ENCODE measurements at regions not wholly inside any gene's neighbourhood (a gene's known extent, or its start where the extent isn't known, plus 50 kb on each side); places are given as distances from the start of the nearest gene placed in this dataset.
A peak's percentile ranks its signal among the peaks of the same experiment; 100 is the strongest.

DNA sequence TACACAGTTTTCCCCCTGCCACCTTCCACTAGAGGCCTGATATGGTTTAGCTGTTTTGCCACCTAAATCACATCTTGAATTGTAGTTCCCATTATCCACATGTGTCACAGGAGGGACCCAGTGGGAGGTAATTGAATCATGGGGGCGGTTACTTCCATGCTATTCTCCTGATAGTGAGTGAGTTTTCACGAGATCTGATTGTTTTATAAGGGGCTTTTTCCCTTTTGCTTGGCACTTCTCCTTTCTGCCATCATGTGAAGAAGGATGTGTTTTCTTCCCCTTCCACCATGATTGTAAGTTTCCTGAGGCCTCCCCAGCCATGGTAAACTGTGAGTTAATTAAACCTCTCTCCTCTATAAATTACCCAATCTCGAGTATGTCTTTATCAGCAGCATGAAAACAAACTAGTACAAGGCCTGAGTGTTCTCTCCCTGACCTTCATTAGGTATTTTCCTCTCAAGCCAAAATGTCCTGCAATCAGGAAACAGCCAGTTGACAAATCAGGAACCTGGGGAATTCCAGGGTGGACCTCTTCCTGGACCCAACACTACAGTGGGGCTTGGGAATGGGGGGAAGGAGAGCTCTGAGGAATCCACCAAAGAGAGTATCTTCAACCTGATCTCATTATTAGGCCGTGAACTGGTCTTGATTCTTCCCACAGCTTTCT, 129.9 kb downstream of the TXNL1 start:
- FAIRE-seq (no peak), DNase-seq (ENCODE audit: low read depth) (no peak)
- H3K36me3 ChIP-seq (ENCODE audit: insufficient read depth, low read length) = no peaks in the 10 kb centered on the region
- no peak for TF ChIP-seq EZH2 (IDR thresholded peaks at IDR 0.05; ENCODE audit: insufficient read depth, low read length)
- no peak for TF ChIP-seq CTCF (IDR thresholded peaks at IDR 0.05; ENCODE audit: insufficient read depth, low read depth, low read length)
- no peak overlapping the region for H3K4me3 ChIP-seq (ENCODE audit: insufficient read depth, low read depth, low read length)
- Mint-ChIP-seq H3K4me3 (ENCODE audit: unreplicated experiment) (no peak overlapping the region), H3K9me3 (ENCODE audit: unreplicated experiment) (no peaks in the 10 kb centered on the region), H3K27me3 (ENCODE audit: low read depth, unreplicated experiment) (no peaks in the 10 kb centered on the region), H3K4me1 (ENCODE audit: low read depth, unreplicated experiment) (no peaks in the 10 kb centered on the region), H3K27ac (ENCODE audit: unreplicated experiment) (no peak overlapping the region), H3K36me3 (ENCODE audit: low read depth, unreplicated experiment) (no peaks in the 10 kb centered on the region)
- no peaks in the 10 kb centered on the region for H4K20me1 ChIP-seq (ENCODE audit: insufficient read depth, low read length)
- no peaks in the 10 kb centered on the region for H3K27me3 ChIP-seq (ENCODE audit: insufficient read depth, low read length)
- no peak overlapping the region for H3K27ac ChIP-seq (ENCODE audit: low read depth, low read length)
- no peak overlapping the region for H2AFZ ChIP-seq (ENCODE audit: low read depth, low read length)
- no peak overlapping the region for H3K4me2 ChIP-seq (ENCODE audit: low read length)
- H3K9me3 ChIP-seq (ENCODE audit: insufficient read depth, low read depth, low read length) = no peaks in the 10 kb centered on the region
- no peaks in the 10 kb centered on the region for H3K79me2 ChIP-seq (ENCODE audit: insufficient read depth, low read length)
- no peak overlapping the region for H3K9ac ChIP-seq (ENCODE audit: low read length)
- no peaks in the 10 kb centered on the region for H3K4me1 ChIP-seq (ENCODE audit: insufficient read depth, low read length)

DNA sequence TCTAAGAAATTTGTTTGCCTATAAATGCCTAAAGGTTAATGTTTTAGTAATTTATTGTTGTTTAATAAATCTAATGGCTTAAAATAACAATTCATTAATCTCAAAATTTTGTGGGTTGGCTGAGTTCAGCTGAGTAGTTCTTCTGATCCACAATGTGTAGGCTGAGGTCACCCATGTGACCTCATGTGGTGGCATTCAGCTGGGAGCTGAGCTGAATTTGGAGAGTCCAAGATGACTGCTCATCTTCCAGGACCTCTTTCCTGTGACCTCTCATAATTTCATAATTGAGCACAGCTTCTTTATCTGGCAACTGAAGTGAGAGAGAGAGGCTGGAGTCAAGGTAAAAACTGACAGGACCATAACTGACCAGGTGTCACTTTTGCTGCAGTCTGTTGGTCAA, 132.4 kb downstream of the TXNL1 start:
- no peaks in the 10 kb centered on the region for H3K9me3 Mint-ChIP-seq (ENCODE audit: unreplicated experiment)
- no peaks in the 10 kb centered on the region for H3K36me3 ChIP-seq (ENCODE audit: insufficient read depth, low read length)

More for the DNA sequence above, 132.4 kb downstream of the TXNL1 start:
- H3K27ac Mint-ChIP-seq (ENCODE audit: unreplicated experiment) = no peak overlapping the region
- no peak for TF ChIP-seq EZH2 (IDR thresholded peaks at IDR 0.05; ENCODE audit: insufficient read depth, low read length)
- TF ChIP-seq CTCF (IDR thresholded peaks at IDR 0.05; ENCODE audit: insufficient read depth, low read depth, low read length) = no peak
- Histone ChIP-seq H3K4me1 (ENCODE audit: insufficient read depth, low read length) (no peaks in the 10 kb centered on the region), H2AFZ (ENCODE audit: low read depth, low read length) (no peak overlapping the region), H4K20me1 (ENCODE audit: insufficient read depth, low read length) (no peaks in the 10 kb centered on the region), H3K4me2 (ENCODE audit: low read length) (no peak overlapping the region), H3K27me3 (ENCODE audit: insufficient read depth, low read length) (no peaks in the 10 kb centered on the region), H3K9me3 (ENCODE audit: insufficient read depth, low read depth, low read length) (no peaks in the 10 kb centered on the region), H3K4me3 (ENCODE audit: insufficient read depth, low read depth, low read length) (no peak overlapping the region), H3K9ac (ENCODE audit: low read length) (no peak overlapping the region), H3K79me2 (ENCODE audit: insufficient read depth, low read length) (no peaks in the 10 kb centered on the region), H3K27ac (ENCODE audit: low read depth, low read length) (no peak overlapping the region)
- FAIRE-seq (peak; percentile 58), DNase-seq (ENCODE audit: low read depth) (peak; percentile 23)
- H3K4me3 Mint-ChIP-seq (ENCODE audit: unreplicated experiment) = no peak overlapping the region
- no peaks in the 10 kb centered on the region for H3K27me3 Mint-ChIP-seq (ENCODE audit: low read depth, unreplicated experiment)
- H3K36me3 Mint-ChIP-seq (ENCODE audit: low read depth, unreplicated experiment) = no peaks in the 10 kb centered on the region
- no peaks in the 10 kb centered on the region for H3K4me1 Mint-ChIP-seq (ENCODE audit: low read depth, unreplicated experiment)
